HUES64 (cell line): ENCODE measurements at regions not wholly inside any gene's neighbourhood (a gene's known extent, or its start where the extent isn't known, plus 50 kb on each side); places are given as distances from the start of the nearest gene placed in this dataset.

ENCODE experiments used
- H3K27ac ChIP-seq: 2 replicates; pipeline ENCODE4 v1.7.0; 2013; ENCODE audit warnings: low read depth, low read length, inconsistent platforms
- H3K27me3 ChIP-seq: 2 replicates; pipeline ENCODE4 v1.6.1; 2013; ENCODE audit warnings: mild to moderate bottlenecking, low read length; ENCODE audit not compliant: insufficient read depth
- H3K36me3 ChIP-seq: 2 replicates; pipeline ENCODE4 v1.6.1; 2013; ENCODE audit warnings: mild to moderate bottlenecking, low read length; ENCODE audit not compliant: insufficient read depth
- H3K4me1 ChIP-seq: 2 replicates; pipeline ENCODE4 v1.6.1; 2013; ENCODE audit warnings: mild to moderate bottlenecking, low read length, moderate library complexity; ENCODE audit not compliant: insufficient read depth
- H3K4me3 ChIP-seq: 2 replicates; pipeline ENCODE4 v1.5.1; 2013; ENCODE audit warnings: mild to moderate bottlenecking, low read length, moderate library complexity
- H3K9ac ChIP-seq: 2 replicates; pipeline ENCODE4 v1.6.1; 2013; ENCODE audit warnings: mild to moderate bottlenecking, low read depth, low read length
- H3K9me3 ChIP-seq: 2 replicates; pipeline ENCODE4 v1.6.1; 2013; ENCODE audit warnings: low read depth, low read length; ENCODE audit not compliant: insufficient read depth
- WGBS: fragments of 150-250, 120-280 bp; methylation state at CpG from one replicate; pipeline ENCODE4 v1.1.7; 2013; ENCODE audit warnings: missing lambda C conversion rate; 5-methylcytosine and 5-hydroxymethylcytosine counted together

GRCh38 chr6:8900056-8900455, 464.7 kb upstream of the SLC35B3 start:
- Histone ChIP-seq H3K27me3 (no peaks in the 10 kb centered on the region), H3K4me1 (no peaks in the 10 kb centered on the region), H3K36me3 (no peaks in the 10 kb centered on the region), H3K9ac (no peak overlapping the region), H3K4me3 (no peak overlapping the region), H3K9me3 (no peaks in the 10 kb centered on the region), H3K27ac (no peak overlapping the region)
- WGBS = 92% methylated on average over 2 of the region's 3 CpGs

GRCh38 chr6:8889514-8889913, 454.2 kb upstream of the SLC35B3 start:
- Histone ChIP-seq H3K27ac (no peak overlapping the region), H3K36me3 (no peaks in the 10 kb centered on the region), H3K4me3 (no peak overlapping the region), H3K9me3 (no peaks in the 10 kb centered on the region), H3K9ac (no peak overlapping the region), H3K27me3 (no peaks in the 10 kb centered on the region), H3K4me1 (no peaks in the 10 kb centered on the region)
- WGBS = 91% methylated on average over 6 of the region's 6 CpGs

- Histone ChIP-seq H3K27me3 (no peaks in the 10 kb centered on the region), H3K9me3 (no peaks in the 10 kb centered on the region), H3K4me3 (no peak overlapping the region), H3K36me3 (no peaks in the 10 kb centered on the region), H3K9ac (no peak overlapping the region), H3K4me1 (no peaks in the 10 kb centered on the region), H3K27ac (no peak overlapping the region)
- 65% methylated on average over 2 of the region's 3 CpGs for WGBS
Observed at GRCh38 chr6:8888468-8888867, 453.1 kb upstream of the SLC35B3 start.

- Histone ChIP-seq H3K27ac (no peak overlapping the region), H3K36me3 (no peaks in the 10 kb centered on the region), H3K4me1 (no peaks in the 10 kb centered on the region), H3K9me3 (no peaks in the 10 kb centered on the region), H3K4me3 (no peak overlapping the region), H3K9ac (no peak overlapping the region), H3K27me3 (no peaks in the 10 kb centered on the region)
- WGBS = 0% methylated on average over 1 of the region's 1 CpG
Observed at GRCh38 chr6:8881663-8882062, 446.3 kb upstream of the SLC35B3 start.

GRCh38 chr6:8879334-8879733, 444.0 kb upstream of the SLC35B3 start:
- 88% methylated on average over 1 of the region's 1 CpG for WGBS
- Histone ChIP-seq H3K27ac (no peak overlapping the region), H3K4me3 (no peak overlapping the region), H3K9ac (no peak overlapping the region), H3K9me3 (no peaks in the 10 kb centered on the region), H3K36me3 (no peaks in the 10 kb centered on the region), H3K4me1 (no peaks in the 10 kb centered on the region), H3K27me3 (no peaks in the 10 kb centered on the region)

GRCh38 chr6:8875986-8876385, 440.6 kb upstream of the SLC35B3 start:
- H3K9me3 ChIP-seq = no peaks in the 10 kb centered on the region
- no peak overlapping the region for H3K9ac ChIP-seq
- H3K27me3 ChIP-seq = no peaks in the 10 kb centered on the region
- H3K4me1 ChIP-seq = no peaks in the 10 kb centered on the region
- no peak overlapping the region for H3K4me3 ChIP-seq
- H3K27ac ChIP-seq = no peak overlapping the region
- H3K36me3 ChIP-seq = no peaks in the 10 kb centered on the region
- 93% methylated on average over 4 of the region's 4 CpGs for WGBS

- Histone ChIP-seq H3K9ac (no peak overlapping the region), H3K4me1 (no peaks in the 10 kb centered on the region), H3K27me3 (no peaks in the 10 kb centered on the region), H3K9me3 (no peaks in the 10 kb centered on the region), H3K36me3 (no peaks in the 10 kb centered on the region), H3K4me3 (no peak overlapping the region), H3K27ac (no peak overlapping the region)
- 91% methylated on average over 3 of the region's 3 CpGs for WGBS
Observed at GRCh38 chr6:8872589-8872988, 437.2 kb upstream of the SLC35B3 start.

- 98% methylated on average over 3 of the region's 3 CpGs for WGBS
- no peaks in the 10 kb centered on the region for H3K36me3 ChIP-seq
- no peaks in the 10 kb centered on the region for H3K4me1 ChIP-seq
- H3K27me3 ChIP-seq = no peaks in the 10 kb centered on the region
- no peak overlapping the region for H3K4me3 ChIP-seq
- no peak overlapping the region for H3K27ac ChIP-seq
- no peak overlapping the region for H3K9ac ChIP-seq
- H3K9me3 ChIP-seq = no peaks in the 10 kb centered on the region
Observed at GRCh38 chr6:8865451-8865850, 430.1 kb upstream of the SLC35B3 start.

GRCh38 chr6:8860671-8861070, 425.3 kb upstream of the SLC35B3 start:
- H3K4me1 ChIP-seq = no peaks in the 10 kb centered on the region
- no peak overlapping the region for H3K9ac ChIP-seq
- no peak overlapping the region for H3K4me3 ChIP-seq
- no peaks in the 10 kb centered on the region for H3K36me3 ChIP-seq
- H3K9me3 ChIP-seq = no peaks in the 10 kb centered on the region
- no peak overlapping the region for H3K27ac ChIP-seq
- no peaks in the 10 kb centered on the region for H3K27me3 ChIP-seq

- no peaks in the 10 kb centered on the region for H3K9me3 ChIP-seq
- 88% methylated on average over 1 of the region's 3 CpGs for WGBS
- no peaks in the 10 kb centered on the region for H3K4me1 ChIP-seq
- H3K36me3 ChIP-seq = no peaks in the 10 kb centered on the region
- no peaks in the 10 kb centered on the region for H3K27me3 ChIP-seq
- H3K4me3 ChIP-seq = no peak overlapping the region
- no peak overlapping the region for H3K9ac ChIP-seq
- no peak overlapping the region for H3K27ac ChIP-seq
Observed at GRCh38 chr6:8859501-8859900, 424.2 kb upstream of the SLC35B3 start.

GRCh38 chr6:8858854-8859331, 423.5 kb upstream of the SLC35B3 start:
- 92% methylated on average over 4 of the region's 4 CpGs for WGBS
- no peak overlapping the region for H3K4me3 ChIP-seq
- no peaks in the 10 kb centered on the region for H3K9me3 ChIP-seq
- no peaks in the 10 kb centered on the region for H3K36me3 ChIP-seq
- H3K4me1 ChIP-seq = no peaks in the 10 kb centered on the region
- no peak overlapping the region for H3K9ac ChIP-seq
- H3K27me3 ChIP-seq = no peaks in the 10 kb centered on the region
- no peak overlapping the region for H3K27ac ChIP-seq

- no peaks in the 10 kb centered on the region for H3K4me1 ChIP-seq
- 85% methylated on average over 2 of the region's 2 CpGs for WGBS
- H3K36me3 ChIP-seq = no peaks in the 10 kb centered on the region
- no peak overlapping the region for H3K27ac ChIP-seq
- H3K4me3 ChIP-seq = no peak overlapping the region
- no peaks in the 10 kb centered on the region for H3K9me3 ChIP-seq
- H3K27me3 ChIP-seq = no peaks in the 10 kb centered on the region
- H3K9ac ChIP-seq = no peak overlapping the region
Observed at GRCh38 chr6:8857160-8857559, 421.8 kb upstream of the SLC35B3 start.
